ENCODE measurements at regions not wholly inside any gene's neighbourhood (a gene's known extent, or its start where the extent isn't known, plus 50 kb on each side); places are given as distances from the start of the nearest gene placed in this dataset.

DNA sequence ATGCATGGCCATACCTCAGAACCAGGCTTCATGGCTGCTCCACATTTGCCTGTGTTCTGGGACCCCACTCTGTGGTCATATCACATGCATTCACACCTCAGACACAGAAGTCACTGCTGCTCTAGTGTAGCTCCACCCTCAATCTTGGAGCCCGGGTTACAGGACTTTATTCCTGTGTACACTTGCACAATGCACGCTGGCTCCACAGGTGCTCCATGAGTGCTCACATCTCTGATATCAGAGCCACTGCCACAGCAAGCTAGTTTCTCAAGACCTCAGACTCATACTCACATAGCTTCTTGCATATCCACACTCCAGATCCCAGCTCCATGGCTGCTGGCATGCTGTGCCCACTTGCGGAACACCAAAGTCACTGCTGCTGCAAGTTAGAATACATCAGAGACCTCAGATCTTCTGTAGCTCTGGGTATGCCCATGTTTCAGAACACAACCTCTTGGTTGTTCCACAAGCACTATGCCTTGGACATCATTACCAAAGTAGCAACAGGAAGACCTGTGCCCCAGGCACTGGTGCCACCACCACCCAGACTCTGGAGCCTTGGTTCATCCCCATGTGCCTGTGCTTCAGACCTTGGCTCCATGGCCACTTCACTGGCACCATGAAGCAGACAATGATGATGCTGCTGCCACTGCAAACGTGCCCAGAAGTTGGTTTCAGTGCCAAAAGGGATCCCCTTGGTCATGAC lies 269.5 kb upstream of the PCDH20 start:
- TF ChIP-seq SNAI2 (CRISPR knock-in tag; IDR thresholded peaks at IDR 0.05): no peak
- no peak for TF ChIP-seq RARB (CRISPR knock-in tag; IDR thresholded peaks at IDR 0.05)
- no peak for TF ChIP-seq TOX (CRISPR knock-in tag; IDR thresholded peaks at IDR 0.05; ENCODE audit: borderline replicate concordance)
- TF ChIP-seq, protein P1, sequence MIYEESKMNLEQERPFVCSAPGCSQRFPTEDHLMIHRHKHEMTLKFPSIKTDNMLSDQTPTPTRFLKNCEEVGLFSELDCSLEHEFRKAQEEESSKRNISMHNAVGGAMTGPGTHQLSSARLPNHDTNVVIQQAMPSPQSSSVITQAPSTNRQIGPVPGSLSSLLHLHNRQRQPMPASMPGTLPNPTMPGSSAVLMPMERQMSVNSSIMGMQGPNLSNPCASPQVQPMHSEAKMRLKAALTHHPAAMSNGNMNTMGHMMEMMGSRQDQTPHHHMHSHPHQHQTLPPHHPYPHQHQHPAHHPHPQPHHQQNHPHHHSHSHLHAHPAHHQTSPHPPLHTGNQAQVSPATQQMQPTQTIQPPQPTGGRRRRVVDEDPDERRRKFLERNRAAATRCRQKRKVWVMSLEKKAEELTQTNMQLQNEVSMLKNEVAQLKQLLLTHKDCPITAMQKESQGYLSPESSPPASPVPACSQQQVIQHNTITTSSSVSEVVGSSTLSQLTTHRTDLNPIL (CRISPR knock-in tag; IDR thresholded peaks at IDR 0.05; ENCODE audit: low read depth): no peak
- TF ChIP-seq GLIS3 (CRISPR knock-in tag; IDR thresholded peaks at IDR 0.05): no peak
- no peak for TF ChIP-seq OSR1 (CRISPR knock-in tag; IDR thresholded peaks at IDR 0.05)
- no peak for TF ChIP-seq TCF4 (CRISPR knock-in tag; IDR thresholded peaks at IDR 0.05; ENCODE audit: borderline replicate concordance)
- TF ChIP-seq, protein P2, sequence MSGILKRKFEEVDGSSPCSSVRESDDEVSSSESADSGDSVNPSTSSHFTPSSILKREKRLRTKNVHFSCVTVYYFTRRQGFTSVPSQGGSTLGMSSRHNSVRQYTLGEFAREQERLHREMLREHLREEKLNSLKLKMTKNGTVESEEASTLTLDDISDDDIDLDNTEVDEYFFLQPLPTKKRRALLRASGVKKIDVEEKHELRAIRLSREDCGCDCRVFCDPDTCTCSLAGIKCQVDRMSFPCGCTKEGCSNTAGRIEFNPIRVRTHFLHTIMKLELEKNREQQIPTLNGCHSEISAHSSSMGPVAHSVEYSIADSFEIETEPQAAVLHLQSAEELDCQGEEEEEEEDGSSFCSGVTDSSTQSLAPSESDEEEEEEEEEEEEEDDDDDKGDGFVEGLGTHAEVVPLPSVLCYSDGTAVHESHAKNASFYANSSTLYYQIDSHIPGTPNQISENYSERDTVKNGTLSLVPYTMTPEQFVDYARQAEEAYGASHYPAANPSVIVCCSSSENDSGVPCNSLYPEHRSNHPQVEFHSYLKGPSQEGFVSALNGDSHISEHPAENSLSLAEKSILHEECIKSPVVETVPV (CRISPR knock-in tag; IDR thresholded peaks at IDR 0.05): no peak
- no peak for TF ChIP-seq ESRRG (CRISPR knock-in tag; IDR thresholded peaks at IDR 0.05)
- no peak for TF ChIP-seq ARNTL (CRISPR knock-in tag; IDR thresholded peaks at IDR 0.05; ENCODE audit: borderline replicate concordance, low read depth)
- TF ChIP-seq BACH2 (CRISPR knock-in tag; IDR thresholded peaks at IDR 0.05; ENCODE audit: borderline replicate concordance): no peak
- TF ChIP-seq ISL1 (CRISPR knock-in tag; IDR thresholded peaks at IDR 0.05): no peak
- no peak for TF ChIP-seq ZFP3 (CRISPR knock-in tag; IDR thresholded peaks at IDR 0.05)
- no peak for TF ChIP-seq ZNF565 (CRISPR knock-in tag; conservative IDR thresholded peaks at IDR 0.05; ENCODE audit: low read depth)
- TF ChIP-seq ZC3H10 (CRISPR knock-in tag; IDR thresholded peaks at IDR 0.05): no peak
- no peak for TF ChIP-seq ZNF8 (CRISPR knock-in tag; IDR thresholded peaks at IDR 0.05)
- TF ChIP-seq ZFP30 (CRISPR knock-in tag; IDR thresholded peaks at IDR 0.05): no peak
- no peak for TF ChIP-seq ZNF70 (CRISPR knock-in tag; IDR thresholded peaks at IDR 0.05)
- TF ChIP-seq CSDC2 (CRISPR knock-in tag; IDR thresholded peaks at IDR 0.05): no peak
- TF ChIP-seq, protein P3, sequence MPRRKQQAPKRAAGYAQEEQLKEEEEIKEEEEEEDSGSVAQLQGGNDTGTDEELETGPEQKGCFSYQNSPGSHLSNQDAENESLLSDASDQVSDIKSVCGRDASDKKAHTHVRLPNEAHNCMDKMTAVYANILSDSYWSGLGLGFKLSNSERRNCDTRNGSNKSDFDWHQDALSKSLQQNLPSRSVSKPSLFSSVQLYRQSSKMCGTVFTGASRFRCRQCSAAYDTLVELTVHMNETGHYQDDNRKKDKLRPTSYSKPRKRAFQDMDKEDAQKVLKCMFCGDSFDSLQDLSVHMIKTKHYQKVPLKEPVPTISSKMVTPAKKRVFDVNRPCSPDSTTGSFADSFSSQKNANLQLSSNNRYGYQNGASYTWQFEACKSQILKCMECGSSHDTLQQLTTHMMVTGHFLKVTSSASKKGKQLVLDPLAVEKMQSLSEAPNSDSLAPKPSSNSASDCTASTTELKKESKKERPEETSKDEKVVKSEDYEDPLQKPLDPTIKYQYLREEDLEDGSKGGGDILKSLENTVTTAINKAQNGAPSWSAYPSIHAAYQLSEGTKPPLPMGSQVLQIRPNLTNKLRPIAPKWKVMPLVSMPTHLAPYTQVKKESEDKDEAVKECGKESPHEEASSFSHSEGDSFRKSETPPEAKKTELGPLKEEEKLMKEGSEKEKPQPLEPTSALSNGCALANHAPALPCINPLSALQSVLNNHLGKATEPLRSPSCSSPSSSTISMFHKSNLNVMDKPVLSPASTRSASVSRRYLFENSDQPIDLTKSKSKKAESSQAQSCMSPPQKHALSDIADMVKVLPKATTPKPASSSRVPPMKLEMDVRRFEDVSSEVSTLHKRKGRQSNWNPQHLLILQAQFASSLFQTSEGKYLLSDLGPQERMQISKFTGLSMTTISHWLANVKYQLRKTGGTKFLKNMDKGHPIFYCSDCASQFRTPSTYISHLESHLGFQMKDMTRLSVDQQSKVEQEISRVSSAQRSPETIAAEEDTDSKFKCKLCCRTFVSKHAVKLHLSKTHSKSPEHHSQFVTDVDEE (CRISPR knock-in tag; IDR thresholded peaks at IDR 0.05): no peak

DNA sequence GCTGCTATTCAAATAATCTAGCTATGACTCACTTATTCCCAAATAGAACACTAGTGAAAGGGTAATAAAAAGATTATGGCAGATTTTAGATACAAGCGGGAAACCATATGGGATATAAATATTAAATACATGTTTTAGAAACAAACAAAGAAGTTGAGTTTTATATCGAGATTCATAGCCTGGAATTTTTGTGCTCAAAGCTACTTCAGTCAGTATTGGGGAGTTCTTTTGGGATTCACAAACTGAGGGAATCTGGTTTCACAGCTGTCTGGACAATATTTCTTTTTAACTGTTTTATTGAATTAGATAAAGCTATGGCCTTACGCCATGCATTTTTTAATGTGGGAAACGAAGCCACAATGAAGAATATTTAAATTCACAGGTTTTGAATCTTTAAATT lies 257.1 kb upstream of the PCDH20 start:
- TF ChIP-seq GLIS3 (CRISPR knock-in tag; IDR thresholded peaks at IDR 0.05): no peak
- TF ChIP-seq, protein P3 (CRISPR knock-in tag; IDR thresholded peaks at IDR 0.05): no peak
- TF ChIP-seq ARNTL (CRISPR knock-in tag; IDR thresholded peaks at IDR 0.05; ENCODE audit: borderline replicate concordance, low read depth): no peak
- TF ChIP-seq BACH2 (CRISPR knock-in tag; IDR thresholded peaks at IDR 0.05; ENCODE audit: borderline replicate concordance): no peak
- TF ChIP-seq, protein P1 (CRISPR knock-in tag; IDR thresholded peaks at IDR 0.05; ENCODE audit: low read depth): no peak
- TF ChIP-seq ZNF565 (CRISPR knock-in tag; conservative IDR thresholded peaks at IDR 0.05; ENCODE audit: low read depth): no peak
- TF ChIP-seq, protein P4, sequence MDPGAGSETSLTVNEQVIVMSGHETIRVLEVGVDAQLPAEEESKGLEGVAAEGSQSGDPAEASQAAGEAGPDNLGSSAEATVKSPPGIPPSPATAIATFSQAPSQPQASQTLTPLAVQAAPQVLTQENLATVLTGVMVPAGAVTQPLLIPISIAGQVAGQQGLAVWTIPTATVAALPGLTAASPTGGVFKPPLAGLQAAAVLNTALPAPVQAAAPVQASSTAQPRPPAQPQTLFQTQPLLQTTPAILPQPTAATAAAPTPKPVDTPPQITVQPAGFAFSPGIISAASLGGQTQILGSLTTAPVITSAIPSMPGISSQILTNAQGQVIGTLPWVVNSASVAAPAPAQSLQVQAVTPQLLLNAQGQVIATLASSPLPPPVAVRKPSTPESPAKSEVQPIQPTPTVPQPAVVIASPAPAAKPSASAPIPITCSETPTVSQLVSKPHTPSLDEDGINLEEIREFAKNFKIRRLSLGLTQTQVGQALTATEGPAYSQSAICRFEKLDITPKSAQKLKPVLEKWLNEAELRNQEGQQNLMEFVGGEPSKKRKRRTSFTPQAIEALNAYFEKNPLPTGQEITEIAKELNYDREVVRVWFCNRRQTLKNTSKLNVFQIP (CRISPR knock-in tag; IDR thresholded peaks at IDR 0.05; ENCODE audit: borderline replicate concordance, low read depth): no peak
- TF ChIP-seq ZC3H10 (CRISPR knock-in tag; IDR thresholded peaks at IDR 0.05): no peak
- no peak for TF ChIP-seq ZFP30 (CRISPR knock-in tag; IDR thresholded peaks at IDR 0.05)
- TF ChIP-seq ZFP3 (CRISPR knock-in tag; IDR thresholded peaks at IDR 0.05): no peak
- TF ChIP-seq SNAI2 (CRISPR knock-in tag; IDR thresholded peaks at IDR 0.05): no peak
- no peak for TF ChIP-seq ISL1 (CRISPR knock-in tag; IDR thresholded peaks at IDR 0.05)
- TF ChIP-seq RARB (CRISPR knock-in tag; IDR thresholded peaks at IDR 0.05): no peak
- TF ChIP-seq ZNF70 (CRISPR knock-in tag; IDR thresholded peaks at IDR 0.05): no peak
- TF ChIP-seq TCF4 (CRISPR knock-in tag; IDR thresholded peaks at IDR 0.05; ENCODE audit: borderline replicate concordance): no peak
- TF ChIP-seq PPARA (CRISPR knock-in tag; IDR thresholded peaks at IDR 0.05; ENCODE audit: borderline replicate concordance): no peak
- TF ChIP-seq, protein P5, sequence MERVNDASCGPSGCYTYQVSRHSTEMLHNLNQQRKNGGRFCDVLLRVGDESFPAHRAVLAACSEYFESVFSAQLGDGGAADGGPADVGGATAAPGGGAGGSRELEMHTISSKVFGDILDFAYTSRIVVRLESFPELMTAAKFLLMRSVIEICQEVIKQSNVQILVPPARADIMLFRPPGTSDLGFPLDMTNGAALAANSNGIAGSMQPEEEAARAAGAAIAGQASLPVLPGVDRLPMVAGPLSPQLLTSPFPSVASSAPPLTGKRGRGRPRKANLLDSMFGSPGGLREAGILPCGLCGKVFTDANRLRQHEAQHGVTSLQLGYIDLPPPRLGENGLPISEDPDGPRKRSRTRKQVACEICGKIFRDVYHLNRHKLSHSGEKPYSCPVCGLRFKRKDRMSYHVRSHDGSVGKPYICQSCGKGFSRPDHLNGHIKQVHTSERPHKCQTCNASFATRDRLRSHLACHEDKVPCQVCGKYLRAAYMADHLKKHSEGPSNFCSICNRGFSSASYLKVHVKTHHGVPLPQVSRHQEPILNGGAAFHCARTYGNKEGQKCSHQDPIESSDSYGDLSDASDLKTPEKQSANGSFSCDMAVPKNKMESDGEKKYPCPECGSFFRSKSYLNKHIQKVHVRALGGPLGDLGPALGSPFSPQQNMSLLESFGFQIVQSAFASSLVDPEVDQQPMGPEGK (CRISPR knock-in tag; IDR thresholded peaks at IDR 0.05; ENCODE audit: borderline replicate concordance): no peak
- ATAC-seq: no peak

More for the DNA sequence above, 269.5 kb upstream of the PCDH20 start:
- ATAC-seq: no peak
